MM.1S (cell line): ENCODE measurements at regions not wholly inside any gene's neighbourhood (a gene's known extent, or its start where the extent isn't known, plus 50 kb on each side); places are given as distances from the start of the nearest gene placed in this dataset.

Experiments used
- EZH2 ChIP-seq: fragments of 300-600 bp; sonication (generic); optimal IDR thresholded peaks from 2 replicates; pipeline ENCODE3; 2017; ENCODE audit warnings: low read depth, mild to moderate bottlenecking, antibody characterized with exemption, low read length, mixed read lengths
- TF ChIP-seq, protein P1 (sequence below): fragments of 300-600 bp; sonication (generic); IDR thresholded peaks from 2 replicates; pipeline ENCODE4 v1.5.1; 2016; ENCODE audit warnings: antibody characterized with exemption, low read length, mixed read lengths

DNA sequence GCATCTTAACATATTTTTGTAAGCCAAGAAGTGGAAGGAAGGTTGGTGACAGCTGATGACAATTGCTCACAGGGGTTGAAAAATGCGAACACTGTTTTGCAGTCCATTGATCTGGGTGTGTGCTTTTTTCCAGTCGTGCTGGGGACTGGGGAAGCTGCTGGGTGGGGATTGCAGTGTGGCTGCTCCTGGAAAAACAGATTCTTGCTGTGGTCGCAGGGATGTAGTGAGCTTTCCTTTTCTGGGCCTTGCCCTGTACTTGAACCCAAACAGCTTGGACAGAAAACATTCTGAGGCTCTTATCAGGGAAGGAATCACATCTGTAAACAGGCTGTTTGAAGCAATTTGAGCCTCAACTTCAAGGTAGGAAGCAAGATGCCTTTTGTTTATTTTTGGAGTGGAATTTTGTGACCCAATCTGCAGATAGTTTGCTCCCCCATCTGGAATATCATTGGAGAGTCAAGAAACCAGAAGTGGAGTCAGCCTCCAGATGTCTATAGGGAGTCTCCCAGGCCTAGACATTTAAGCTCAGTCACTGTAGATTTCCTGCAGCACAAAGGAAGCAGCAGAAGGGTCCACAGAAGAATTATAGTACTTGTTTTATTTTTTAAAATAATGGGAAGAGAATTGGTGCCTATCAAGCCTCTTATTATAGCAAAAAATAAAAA lies 279.2 kb upstream of the FERMT1 start:
- TF ChIP-seq, protein P1, sequence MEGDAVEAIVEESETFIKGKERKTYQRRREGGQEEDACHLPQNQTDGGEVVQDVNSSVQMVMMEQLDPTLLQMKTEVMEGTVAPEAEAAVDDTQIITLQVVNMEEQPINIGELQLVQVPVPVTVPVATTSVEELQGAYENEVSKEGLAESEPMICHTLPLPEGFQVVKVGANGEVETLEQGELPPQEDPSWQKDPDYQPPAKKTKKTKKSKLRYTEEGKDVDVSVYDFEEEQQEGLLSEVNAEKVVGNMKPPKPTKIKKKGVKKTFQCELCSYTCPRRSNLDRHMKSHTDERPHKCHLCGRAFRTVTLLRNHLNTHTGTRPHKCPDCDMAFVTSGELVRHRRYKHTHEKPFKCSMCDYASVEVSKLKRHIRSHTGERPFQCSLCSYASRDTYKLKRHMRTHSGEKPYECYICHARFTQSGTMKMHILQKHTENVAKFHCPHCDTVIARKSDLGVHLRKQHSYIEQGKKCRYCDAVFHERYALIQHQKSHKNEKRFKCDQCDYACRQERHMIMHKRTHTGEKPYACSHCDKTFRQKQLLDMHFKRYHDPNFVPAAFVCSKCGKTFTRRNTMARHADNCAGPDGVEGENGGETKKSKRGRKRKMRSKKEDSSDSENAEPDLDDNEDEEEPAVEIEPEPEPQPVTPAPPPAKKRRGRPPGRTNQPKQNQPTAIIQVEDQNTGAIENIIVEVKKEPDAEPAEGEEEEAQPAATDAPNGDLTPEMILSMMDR = no peak
- TF ChIP-seq EZH2 = no peak
